Gastrocnemius medialis (tissue), 4 donors: ENCODE measurements at regions not wholly inside any gene's neighbourhood (a gene's known extent, or its start where the extent isn't known, plus 50 kb on each side); places are given as distances from the start of the nearest gene placed in this dataset.

Experiments
- CTCF ChIP-seq, 5 experiments: fragments of 450-650 bp in 3 of 5; fragments of 200-600 bp in 2 of 5; sonication (generic) in 2 of 5; IDR thresholded peaks in 4 of 5; conservative IDR thresholded peaks in 1 of 5; 1 replicate in 4 of 5; 2 replicates in 1 of 5; pipeline ENCODE4 v1.5.1; 2016 to 2019; ENCODE audit warnings: antibody characterized with exemption in 5 of 5, mild to moderate bottlenecking in 3 of 5, moderate library complexity in 3 of 5
- POLR2A ChIP-seq, 2 donors: fragments of 450-650 bp; IDR thresholded peaks; one replicate each; pipeline ENCODE4 v1.6.1; 2017; ENCODE audit warnings: antibody characterized with exemption in 2 of 2, mild to moderate bottlenecking in 2 of 2, moderate library complexity in 2 of 2

- TF ChIP-seq POLR2A (IDR thresholded peaks at IDR 0.05), result no peak
- TF ChIP-seq CTCF (IDR thresholded peaks at IDR 0.05 in 4 of 5, conservative IDR thresholded peaks at IDR 0.05 in 1 of 5), result no peak
Observed at GRCh38 chr1:118494998-118495397, 310.0 kb upstream of the SPAG17 start.
